Mucosa of descending colon (tissue), 3 donors: ENCODE measurements at regions not wholly inside any gene's neighbourhood (a gene's known extent, or its start where the extent isn't known, plus 50 kb on each side); places are given as distances from the start of the nearest gene placed in this dataset.
"Not testable (repeated sequence)": the region's sequence is repeated elsewhere in the genome, so short reads cannot be mapped to it uniquely, and the experiment has no call there.

Source experiments
- ATAC-seq: fragments of 200-7000 bp; cut with Tn5 transposase; one replicate; pipeline ENCODE4 v1.9.1; 2020; ENCODE audit warnings: mild to moderate bottlenecking, moderate library complexity
- DNase-seq, 3 donors: peaks; one replicate each; pipeline ENCODE4 v3.0.0-alpha.2; 2020
- H3K36me3 ChIP-seq: fragments of 200-600 bp; one replicate; pipeline ENCODE4 v1.8.0; 2021; ENCODE audit warnings: low read depth, mild to moderate bottlenecking
- H3K4me1 ChIP-seq: fragments of 200-600 bp; one replicate; pipeline ENCODE4 v1.8.0; 2021; ENCODE audit warnings: low read depth, mild to moderate bottlenecking
- H3K4me3 ChIP-seq: fragments of 200-600 bp; one replicate; pipeline ENCODE4 v1.8.0; 2021; ENCODE audit warnings: mild to moderate bottlenecking
- H3K9me3 ChIP-seq: fragments of 200-600 bp; one replicate; pipeline ENCODE4 v1.8.0; 2021; ENCODE audit warnings: mild to moderate bottlenecking
- CTCF ChIP-seq: fragments of 200-600 bp; IDR thresholded peaks from one replicate; pipeline ENCODE4 v1.8.0; 2022; ENCODE audit warnings: antibody characterized with exemption, mild to moderate bottlenecking
- intact Hi-C, 2 donors: fragments of 100-400 bp; cut with DNase I in 1 of 2; cut with micrococcal nuclease in 1 of 2; formaldehyde crosslinking; loops; one replicate each; pipeline versions ENCODE4 v1.11.0 to v1.11.1; 2022; cut with DNase I, micrococcal nuclease
- donor health status: DM: no; HTN: no; CAD: no; lungs with moderate emphysema.
- donor health status: DM: no; HTN: no; CAD: no.
- donor health status: DM: no; HTN: yes; CAD: no.

- no peak for TF ChIP-seq CTCF
- Histone ChIP-seq H3K4me3 (no peak overlapping the region), H3K4me1 (no peaks in the 10 kb centered on the region), H3K9me3 (no peaks in the 10 kb centered on the region), H3K36me3 (no peaks in the 10 kb centered on the region)
- intact Hi-C loops = no loop called here
- ATAC-seq (no peak), DNase-seq (no peak)
Observed at GRCh38 chr6:22770054-22770453, 200.7 kb downstream of the HDGFL1 start.

- no peak for DNase-seq
- no peaks in the 10 kb centered on the region for H3K4me1 ChIP-seq
- intact Hi-C loops = no loop called here
- H3K36me3 ChIP-seq = no peaks in the 10 kb centered on the region
- ATAC-seq = no peak
- no peak overlapping the region for H3K4me3 ChIP-seq
- TF ChIP-seq CTCF = no peak
- H3K9me3 ChIP-seq = peaks cover 16% of the 10 kb centered on the region
Observed at GRCh38 chr6:22774129-22774528, 204.8 kb downstream of the HDGFL1 start.

GRCh38 chr6:22778438-22778837 lies 209.1 kb downstream of the HDGFL1 start:
- H3K9me3 ChIP-seq = peaks cover 22% of the 10 kb centered on the region
- H3K36me3 ChIP-seq, H3K4me1 ChIP-seq, H3K4me3 ChIP-seq, ATAC-seq, DNase-seq, intact Hi-C loops: not testable (repeated sequence)

DNA sequence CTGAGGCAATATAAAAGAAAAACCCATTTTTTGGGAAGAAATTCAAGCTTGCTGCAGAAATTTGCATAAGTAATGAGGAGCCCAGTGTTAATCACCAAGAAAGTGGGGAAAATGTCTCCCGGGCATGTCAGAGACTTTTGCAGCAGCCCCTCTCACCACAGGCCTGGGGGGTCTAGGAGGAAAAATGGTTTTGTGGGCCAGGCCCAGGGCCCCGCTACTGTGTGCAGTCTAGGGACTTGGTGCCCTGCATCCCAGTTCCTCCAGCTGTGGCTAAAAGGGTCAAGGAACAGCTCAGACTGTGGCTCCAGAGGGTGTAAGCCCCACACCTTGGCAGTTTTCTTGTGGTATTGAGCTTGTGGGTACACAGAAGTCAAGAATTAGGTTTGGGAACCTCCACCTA lies 209.7 kb downstream of the HDGFL1 start:
- no peaks in the 10 kb centered on the region for H3K4me1 ChIP-seq
- peaks cover 22% of the 10 kb centered on the region for H3K9me3 ChIP-seq
- DNase-seq = no peak
- no peak for TF ChIP-seq CTCF
- no peak overlapping the region for H3K4me3 ChIP-seq
- H3K36me3 ChIP-seq = no peaks in the 10 kb centered on the region
- ATAC-seq = no peak
- intact Hi-C loops = no loop called here

- H3K9me3 ChIP-seq = peaks cover 7% of the 10 kb centered on the region
- H3K4me3 ChIP-seq = no peak overlapping the region
- no peak for ATAC-seq
Observed at GRCh38 chr6:22783931-22784330, 214.6 kb downstream of the HDGFL1 start.

More at GRCh38 chr6:22783931-22784330, 214.6 kb downstream of the HDGFL1 start:
- no peaks in the 10 kb centered on the region for H3K36me3 ChIP-seq
- DNase-seq = no peak
- intact Hi-C loops = no loop called here
- TF ChIP-seq CTCF = no peak
- H3K4me1 ChIP-seq = no peaks in the 10 kb centered on the region
